LNCaP clone FGC (cell line): ENCODE measurements at regions not wholly inside any gene's neighbourhood (a gene's known extent, or its start where the extent isn't known, plus 50 kb on each side); places are given as distances from the start of the nearest gene placed in this dataset.
"Not testable (repeated sequence)": the region's sequence is repeated elsewhere in the genome, so short reads cannot be mapped to it uniquely, and the experiment has no call there.

ENCODE experiments used
- DNase-seq: peaks from one replicate; pipeline ENCODE4 v3.0.0-alpha.2; 2011; ENCODE audit warnings: low read depth
- H3K4me3 ChIP-seq: 2 replicates; pipeline ENCODE4 v1.5.1; 2011; ENCODE audit warnings: mild to moderate bottlenecking, low read depth, low read length, control low read depth
- TF ChIP-seq, protein P1 (sequence below): IDR thresholded peaks from 2 replicates; pipeline ENCODE4 v1.5.1; 2012; ENCODE audit warnings: mild to moderate bottlenecking; ENCODE audit not compliant: control insufficient read depth, insufficient read depth; ENCODE audit errors: extremely low read depth

DNA sequence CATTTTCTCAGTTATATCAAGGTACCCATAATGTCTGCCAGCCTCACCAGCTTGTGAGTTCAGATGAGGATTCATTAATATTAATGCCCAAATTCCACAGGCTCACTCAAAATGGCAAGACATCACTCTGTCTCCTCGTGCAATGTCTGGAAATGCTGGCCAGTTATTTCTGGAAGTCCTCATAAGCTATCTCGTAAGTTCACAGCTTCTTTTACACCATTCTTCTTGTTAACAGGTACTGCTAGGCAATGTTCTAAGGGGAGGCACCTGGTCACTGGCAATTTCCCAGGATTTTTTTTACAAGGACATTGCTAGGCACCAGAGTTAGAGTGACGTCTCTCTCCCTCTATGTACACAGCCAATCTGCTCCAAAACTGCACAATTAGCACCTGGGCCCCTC is 80.2 kb upstream of the SEMA3C start:
- TF ChIP-seq, protein P1, sequence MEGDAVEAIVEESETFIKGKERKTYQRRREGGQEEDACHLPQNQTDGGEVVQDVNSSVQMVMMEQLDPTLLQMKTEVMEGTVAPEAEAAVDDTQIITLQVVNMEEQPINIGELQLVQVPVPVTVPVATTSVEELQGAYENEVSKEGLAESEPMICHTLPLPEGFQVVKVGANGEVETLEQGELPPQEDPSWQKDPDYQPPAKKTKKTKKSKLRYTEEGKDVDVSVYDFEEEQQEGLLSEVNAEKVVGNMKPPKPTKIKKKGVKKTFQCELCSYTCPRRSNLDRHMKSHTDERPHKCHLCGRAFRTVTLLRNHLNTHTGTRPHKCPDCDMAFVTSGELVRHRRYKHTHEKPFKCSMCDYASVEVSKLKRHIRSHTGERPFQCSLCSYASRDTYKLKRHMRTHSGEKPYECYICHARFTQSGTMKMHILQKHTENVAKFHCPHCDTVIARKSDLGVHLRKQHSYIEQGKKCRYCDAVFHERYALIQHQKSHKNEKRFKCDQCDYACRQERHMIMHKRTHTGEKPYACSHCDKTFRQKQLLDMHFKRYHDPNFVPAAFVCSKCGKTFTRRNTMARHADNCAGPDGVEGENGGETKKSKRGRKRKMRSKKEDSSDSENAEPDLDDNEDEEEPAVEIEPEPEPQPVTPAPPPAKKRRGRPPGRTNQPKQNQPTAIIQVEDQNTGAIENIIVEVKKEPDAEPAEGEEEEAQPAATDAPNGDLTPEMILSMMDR = no peak
- peak; percentile 62 for DNase-seq
- H3K4me3 ChIP-seq = no peak overlapping the region

DNA sequence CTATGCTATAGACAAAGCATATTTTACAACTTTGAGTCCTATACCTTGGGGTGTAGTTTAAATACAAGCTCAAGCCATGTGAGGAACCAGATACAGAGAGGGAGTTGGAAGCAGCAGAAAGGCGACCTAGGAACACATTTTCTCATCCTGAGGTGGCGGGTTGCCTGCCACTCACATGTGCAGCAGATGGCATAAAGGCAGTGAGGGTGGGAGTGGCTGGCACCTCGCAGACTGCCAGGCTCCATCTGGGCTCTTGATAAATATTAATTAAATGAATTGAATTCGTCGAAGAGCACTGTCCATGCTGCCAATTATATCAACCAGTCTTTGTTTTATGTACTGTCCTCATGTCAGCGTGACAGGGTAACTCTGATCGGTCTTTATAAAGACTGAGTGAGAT is 79.0 kb upstream of the SEMA3C start:
- H3K4me3 ChIP-seq = no peak overlapping the region
- DNase-seq = no peak
- TF ChIP-seq, protein P1 = no peak

DNA sequence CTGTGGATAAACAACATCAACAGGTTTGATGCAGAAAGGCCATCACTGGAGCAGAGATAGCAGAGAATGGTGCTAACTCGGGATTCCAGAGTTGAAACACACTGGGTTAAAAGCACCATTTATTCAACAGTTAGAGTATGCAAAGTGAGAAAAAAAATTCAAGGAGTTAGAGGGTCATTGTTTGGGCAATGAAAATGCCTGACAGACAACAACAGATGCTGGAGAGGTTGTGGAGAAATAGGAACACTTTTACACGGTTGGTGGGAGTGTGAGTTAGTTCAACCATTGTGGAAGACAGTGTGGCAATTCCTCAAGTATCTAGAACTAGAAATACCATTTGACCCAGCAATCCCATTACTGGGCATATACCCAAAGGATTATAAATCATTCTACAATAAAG is 77.4 kb upstream of the SEMA3C start:
- not testable (repeated sequence) for DNase-seq, H3K4me3 ChIP-seq

DNA sequence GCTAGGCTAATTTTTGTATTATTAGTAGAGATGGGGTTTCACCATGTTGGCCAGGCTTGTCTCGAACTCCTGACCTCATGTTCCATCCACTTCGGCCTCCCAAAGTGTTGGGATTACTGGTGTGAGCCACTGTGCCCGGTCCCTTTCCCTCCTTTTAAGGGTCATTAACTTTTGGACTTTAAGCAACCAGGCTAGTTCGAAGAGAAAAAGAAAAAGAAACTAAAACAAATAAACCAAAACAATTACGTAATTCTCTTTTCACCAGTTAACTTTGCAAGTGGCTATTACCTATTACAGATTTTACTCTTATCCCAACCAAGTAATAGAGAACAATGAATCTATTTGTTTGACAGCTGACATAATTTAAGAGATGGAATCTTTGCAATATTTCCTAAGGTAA is 72.8 kb upstream of the SEMA3C start:
- TF ChIP-seq, protein P1 = no peak
- H3K4me3 ChIP-seq = no peak overlapping the region
- no peak for DNase-seq

DNA sequence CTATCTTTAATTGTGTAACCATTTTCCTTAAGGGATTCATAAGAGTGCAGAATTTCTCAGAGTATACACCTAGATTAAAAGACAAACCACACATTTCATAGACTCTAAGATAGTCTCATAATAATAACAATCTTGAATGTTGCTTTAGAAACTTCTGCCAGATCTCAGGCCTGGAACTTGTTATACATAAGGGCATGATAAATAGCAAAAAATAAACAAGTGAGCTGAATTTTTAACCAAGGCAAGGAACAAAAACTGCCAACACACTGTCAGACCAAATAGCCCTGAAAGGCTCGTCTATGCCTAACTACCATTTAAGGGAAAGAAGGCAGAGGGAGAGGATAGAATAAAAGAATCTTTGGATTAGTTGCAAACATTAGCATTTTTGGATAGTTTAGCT is 65.8 kb upstream of the SEMA3C start:
- TF ChIP-seq, protein P1 = no peak
- DNase-seq = no peak
- no peak overlapping the region for H3K4me3 ChIP-seq

DNA sequence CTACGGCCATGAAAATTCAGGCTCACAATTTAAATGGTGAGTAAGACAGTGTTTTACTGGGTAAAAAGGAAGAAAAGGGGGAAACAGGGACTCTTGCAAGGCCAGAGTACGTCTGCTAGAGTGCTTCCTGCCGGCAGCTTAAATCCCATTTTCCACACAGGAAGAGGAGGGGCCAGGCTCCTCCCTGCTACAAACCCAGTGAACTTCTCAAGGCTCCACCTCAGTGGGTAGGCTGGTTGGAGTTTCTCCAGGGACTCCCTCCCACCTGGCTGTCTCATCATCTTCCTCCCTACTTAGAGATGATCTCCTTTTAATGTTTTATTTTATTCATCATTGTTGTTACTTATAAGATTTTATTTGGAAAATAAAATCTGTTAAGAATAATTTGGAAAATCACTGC is 62.6 kb upstream of the SEMA3C start:
- TF ChIP-seq, protein P1 = no peak
- DNase-seq = no peak
- no peak overlapping the region for H3K4me3 ChIP-seq

DNA sequence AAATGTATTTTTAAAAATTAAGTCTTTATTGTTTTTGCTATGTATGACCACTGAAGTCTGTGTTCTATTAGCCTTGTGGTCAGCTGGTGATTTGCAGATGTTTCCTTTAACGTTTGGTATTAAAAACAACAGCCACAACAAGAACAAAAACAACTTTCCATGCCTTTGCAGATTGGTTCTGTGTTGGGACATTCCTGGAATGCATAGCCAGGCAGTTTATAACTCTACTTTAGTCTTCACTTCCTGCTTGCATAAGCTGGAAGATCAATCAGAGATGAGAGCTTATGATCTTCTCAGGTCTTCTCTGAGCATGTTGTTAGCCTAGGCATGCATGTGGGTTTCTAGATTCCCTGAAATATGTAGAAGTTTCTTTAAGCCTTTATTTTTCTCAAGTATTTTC is 58.9 kb upstream of the SEMA3C start:
- H3K4me3 ChIP-seq = no peak overlapping the region
- TF ChIP-seq, protein P1 = no peak
- DNase-seq = no peak
